ENCODE measurements at regions not wholly inside any gene's neighbourhood (a gene's known extent, or its start where the extent isn't known, plus 50 kb on each side); places are given as distances from the start of the nearest gene placed in this dataset.
"Not testable (repeated sequence)": the region's sequence is repeated elsewhere in the genome, so short reads cannot be mapped to it uniquely, and the experiment has no call there.

GRCh38 chr17:18546514-18547398 is 70.2 kb downstream of the LGALS9C start:
- not testable (repeated sequence) for FAIRE-seq

- FAIRE-seq = not testable (repeated sequence)
These were observed 80.5 kb downstream of the LGALS9C start for GRCh38 chr17:18557086-18557485.

DNA sequence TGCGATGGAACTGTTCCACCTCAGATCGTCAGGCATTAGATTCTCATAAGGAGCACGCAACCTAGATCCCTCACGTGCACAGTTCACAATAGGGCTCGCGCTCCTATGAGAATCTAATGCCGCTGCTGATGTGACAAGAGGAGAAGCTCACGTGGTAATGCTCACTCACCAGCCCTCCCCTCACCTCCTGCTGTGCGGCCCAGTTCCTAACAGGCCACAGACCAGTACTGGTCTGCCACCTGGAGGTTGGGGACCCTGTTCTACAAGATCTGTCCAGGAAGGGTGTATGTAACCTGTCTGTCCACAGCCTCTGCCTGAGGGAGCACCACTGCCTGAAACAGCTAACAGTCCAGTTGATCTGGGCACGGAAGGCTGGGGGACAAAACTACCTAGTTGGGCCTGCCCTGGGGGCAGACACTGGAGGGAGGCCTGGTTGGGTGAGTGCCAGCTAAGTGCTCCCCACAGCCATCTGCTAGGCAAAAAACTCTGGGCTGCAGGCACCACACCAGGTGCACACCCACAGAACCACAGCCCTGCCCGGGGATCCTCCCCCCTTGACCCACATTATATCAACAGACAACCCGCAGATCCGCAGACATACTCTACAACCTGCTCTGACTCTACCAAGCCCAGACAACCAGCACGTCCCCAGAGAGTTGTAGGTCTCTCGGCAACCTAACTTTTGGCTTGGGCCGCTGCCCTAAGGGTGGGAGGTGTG is 80.7 kb downstream of the TBC1D28 start:
- not testable (repeated sequence) for FAIRE-seq

DNA sequence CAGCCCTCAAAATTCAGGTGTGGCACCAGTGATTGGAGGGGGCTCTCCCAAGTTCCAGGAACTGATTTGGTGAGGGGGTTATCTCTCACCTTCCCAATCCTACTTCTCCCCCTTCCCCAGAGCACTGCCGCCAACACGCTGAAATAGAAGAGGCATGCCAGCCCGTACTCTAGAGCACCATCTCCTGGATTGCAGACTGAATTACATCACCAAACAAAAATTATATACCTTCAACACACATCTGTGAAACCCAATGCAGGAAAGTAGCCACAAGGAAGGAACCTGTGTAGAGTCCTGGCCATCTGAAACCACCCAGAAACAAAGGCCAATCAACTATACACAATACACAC is 80.1 kb downstream of the TBC1D28 start:
- FAIRE-seq = peak; percentile 48

DNA sequence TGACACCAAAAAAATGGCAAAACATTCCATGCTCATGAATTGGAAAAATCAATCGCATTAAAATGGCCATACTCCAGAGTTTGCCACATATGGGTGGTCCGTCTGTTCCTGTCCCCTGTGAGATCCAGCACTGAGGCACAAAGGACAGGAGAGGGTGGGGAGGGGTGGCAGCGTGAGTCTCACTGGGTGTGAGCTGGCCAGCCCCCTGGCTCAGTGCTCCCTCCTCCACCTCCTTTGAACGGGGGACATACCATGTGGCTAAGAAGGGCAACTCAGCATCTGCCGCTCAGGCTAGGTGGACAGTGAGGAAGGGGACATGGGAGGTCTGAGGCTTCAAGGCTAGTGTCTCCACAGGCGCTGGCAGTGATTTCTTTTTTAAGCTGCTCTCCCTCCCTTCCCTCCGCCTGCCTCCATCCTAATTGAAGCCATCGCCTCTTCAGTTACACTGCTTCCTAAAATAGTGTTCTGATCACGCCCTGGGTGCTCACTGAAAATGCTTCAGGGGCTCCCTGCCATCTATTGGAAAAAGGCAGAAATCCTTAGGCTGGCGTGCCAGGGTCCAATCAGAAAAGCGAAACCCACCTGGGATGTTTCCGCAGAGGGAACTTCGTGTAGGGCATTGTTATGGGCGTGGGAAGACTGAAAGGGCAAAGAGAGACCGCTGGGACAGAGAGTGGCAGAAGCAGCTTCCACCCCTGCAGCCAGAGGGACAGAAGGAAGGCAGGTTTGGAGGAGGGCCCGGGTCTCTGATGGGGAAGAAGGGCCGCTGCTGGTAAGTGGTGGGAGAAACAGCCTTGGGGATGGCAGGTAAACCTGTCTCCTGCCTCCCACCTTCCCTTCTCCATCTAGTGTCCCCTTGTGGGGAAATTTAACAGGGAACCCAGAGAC is 75.8 kb downstream of the TBC1D28 start:
- FAIRE-seq = not testable (repeated sequence)

DNA sequence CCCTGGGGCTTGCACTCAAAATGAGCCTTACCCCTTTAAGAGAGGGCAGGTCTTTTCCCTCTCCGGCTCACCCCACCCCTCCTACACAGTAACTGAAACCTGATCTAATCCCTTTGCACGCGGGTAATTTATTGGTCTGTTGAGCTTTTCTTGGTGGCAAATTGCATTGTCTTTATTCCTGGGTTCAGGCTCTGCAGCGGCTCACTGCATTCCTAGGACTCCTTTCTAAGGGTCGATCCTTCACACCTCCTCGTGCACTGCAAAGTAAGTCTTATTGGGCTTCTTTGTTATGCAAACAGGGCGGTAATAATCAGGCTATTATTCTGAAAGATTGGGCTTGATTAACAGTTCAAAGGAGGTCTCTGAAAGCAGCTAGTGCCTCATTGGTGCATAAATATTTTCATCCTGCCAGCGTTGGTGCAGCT is 74.7 kb downstream of the TBC1D28 start:
- peak; percentile 80 for FAIRE-seq

DNA sequence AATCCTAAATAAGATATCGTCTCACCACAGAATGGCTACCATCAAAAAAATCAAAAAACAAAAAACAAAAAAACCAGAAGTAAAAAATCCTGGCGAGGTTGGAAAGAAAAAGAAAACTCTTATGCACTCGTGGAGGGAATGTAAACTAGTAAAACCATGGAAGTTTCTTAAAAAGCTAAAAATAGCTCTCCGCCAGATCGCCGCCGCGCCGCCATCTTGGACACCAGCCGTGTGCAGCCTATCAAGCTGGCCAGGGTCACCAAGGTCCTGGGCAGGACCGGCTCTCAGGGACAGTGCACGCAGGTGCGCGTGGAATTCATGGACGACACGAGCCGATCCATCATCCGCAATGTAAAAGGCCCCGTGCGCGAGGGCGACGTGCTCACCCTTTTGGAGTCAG is 71.7 kb downstream of the TBC1D28 start:
- FAIRE-seq = not testable (repeated sequence)

- FAIRE-seq = not testable (repeated sequence)
These were observed 70.1 kb downstream of the TBC1D28 start for GRCh38 chr17:18574137-18574536.
